GM19455 (cell line): ENCODE measurements at regions not wholly inside any gene's neighbourhood (a gene's known extent, or its start where the extent isn't known, plus 50 kb on each side); places are given as distances from the start of the nearest gene placed in this dataset.

Source experiments
- ATAC-seq: cut with Tn5 transposase; IDR thresholded peaks from one replicate; pipeline ENCODE4 v1.9.1; 2021; ENCODE audit not compliant: unreplicated experiment

DNA sequence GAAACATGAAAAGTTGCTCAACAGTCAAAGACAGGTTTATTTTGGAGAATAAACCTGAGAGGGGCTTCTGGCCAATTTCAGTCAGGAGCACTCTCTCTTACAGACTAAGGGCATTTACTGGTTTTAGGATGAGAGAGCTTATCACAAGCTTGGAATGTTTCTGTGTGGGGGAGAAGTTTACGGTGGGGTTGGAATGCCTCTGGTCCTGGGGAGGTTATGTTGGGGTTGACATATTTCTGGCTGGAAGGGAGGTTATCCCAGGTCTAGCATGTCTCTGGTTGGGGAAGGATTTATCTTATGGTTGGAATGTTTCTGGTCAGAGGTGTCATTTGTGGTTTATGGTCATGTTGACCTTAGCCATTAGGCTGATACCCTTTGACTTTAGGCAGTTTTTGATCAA lies 1867.3 kb downstream of the EFNA5 start:
- ATAC-seq, result no peak

DNA sequence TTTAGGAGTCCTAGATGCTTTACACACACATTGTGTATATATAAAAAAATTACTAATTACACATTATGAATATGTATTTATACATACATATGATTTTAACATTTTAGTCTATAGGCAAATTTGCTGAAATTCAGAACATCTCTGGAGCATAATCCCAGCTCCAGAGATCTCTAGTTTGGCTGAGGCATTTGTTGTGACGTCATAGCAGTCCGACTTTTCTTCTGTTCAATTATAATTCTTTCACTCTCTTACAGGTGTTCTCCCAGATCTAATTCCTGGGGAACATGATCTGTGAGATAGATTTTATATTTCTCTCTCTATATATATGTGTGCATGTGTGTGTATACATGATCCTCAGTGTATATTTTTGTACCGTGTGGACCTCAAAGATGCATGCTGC lies 1876.2 kb downstream of the EFNA5 start:
- ATAC-seq, result no peak

DNA sequence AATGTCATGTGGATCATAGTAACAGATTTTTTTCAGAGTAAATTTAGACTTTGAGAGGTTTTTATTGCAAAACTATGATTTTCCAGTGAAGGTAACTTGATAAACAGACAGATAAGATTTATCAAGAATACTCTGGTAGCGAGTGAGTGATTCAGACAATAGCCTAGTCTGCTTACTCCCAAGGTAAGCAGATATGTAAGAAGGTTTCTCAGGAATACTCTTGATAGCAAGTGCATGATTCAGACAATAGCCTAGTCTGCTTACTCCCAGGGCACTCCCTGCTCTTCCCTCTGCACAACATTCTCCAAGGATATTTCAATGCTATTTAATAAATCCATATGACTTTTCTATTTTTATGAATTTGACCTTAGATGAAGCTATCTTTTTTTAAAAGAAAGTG lies 1881.5 kb downstream of the EFNA5 start:
- no peak for ATAC-seq

DNA sequence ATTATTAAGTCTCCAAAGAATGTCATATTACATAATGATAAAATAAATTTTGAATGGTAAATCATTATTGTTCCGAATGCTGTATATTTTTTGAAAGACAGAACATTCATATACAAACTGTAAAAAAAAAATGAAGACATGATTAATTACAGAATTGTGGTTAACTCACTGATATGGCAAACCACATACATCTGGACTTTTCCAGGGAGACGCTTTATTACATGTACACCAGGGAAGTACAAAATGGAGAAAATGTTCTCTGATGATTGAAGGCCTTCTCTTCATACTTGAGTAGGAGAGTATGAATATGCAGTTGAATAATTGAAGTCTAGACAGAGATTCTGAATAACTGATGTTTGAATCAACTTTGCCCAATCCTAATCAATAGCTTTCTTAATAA lies 1886.9 kb downstream of the EFNA5 start:
- ATAC-seq, result no peak

DNA sequence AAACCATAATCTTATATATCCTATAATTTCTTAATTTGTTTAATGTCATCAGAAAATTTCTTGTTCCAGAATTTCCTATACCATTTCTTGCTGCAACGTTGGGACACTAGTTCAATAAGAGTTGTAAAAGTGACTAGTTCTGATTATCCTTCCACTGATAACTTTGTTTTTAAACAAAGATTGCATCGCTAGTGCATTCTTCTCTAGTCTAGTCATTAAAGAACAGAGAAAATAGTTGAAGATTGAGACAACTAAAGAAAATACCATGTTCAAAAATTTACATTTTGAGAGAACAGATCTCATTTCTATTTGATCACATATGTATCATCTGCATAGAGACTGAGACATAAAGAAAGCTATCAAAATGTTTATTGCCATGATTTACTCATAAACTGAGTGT lies 1888.2 kb downstream of the EFNA5 start:
- no peak for ATAC-seq

DNA sequence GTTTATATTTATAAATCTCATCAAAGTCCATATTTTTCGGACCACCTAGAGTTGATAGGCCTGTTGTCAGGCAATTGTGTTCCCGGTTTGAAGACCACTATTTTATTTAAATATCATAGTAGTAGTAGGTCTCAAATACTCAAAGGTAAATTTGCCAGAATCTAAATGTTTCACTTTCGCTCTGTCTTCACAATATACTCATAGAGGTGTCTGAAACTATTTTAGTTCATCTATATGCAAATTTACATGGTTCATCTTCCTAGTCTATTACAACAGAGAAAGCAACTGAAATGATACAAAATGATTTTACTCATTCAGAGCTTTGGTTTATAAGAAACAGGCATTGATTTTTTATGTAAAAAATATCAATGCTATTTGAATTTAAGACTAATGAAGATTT lies 1897.5 kb downstream of the EFNA5 start:
- no peak for ATAC-seq

DNA sequence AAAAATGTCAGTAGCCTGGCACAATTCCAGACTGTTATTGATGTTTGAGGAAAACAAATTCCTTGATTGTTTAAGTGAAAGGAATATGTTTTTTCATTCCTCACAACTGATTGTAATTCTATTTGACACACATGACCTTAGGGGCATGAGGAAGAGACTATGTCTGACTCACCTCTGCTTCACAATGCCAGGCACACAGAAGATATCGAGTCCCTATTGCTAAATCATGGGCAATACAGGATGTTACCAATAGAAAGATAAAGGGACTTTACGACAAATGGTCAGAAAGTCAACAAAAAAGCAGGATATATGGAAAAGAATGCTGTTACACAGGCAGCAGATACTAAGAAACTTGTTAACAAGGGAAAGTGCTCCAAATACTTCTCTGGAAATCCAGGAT lies 1903.5 kb downstream of the EFNA5 start:
- ATAC-seq, result no peak

DNA sequence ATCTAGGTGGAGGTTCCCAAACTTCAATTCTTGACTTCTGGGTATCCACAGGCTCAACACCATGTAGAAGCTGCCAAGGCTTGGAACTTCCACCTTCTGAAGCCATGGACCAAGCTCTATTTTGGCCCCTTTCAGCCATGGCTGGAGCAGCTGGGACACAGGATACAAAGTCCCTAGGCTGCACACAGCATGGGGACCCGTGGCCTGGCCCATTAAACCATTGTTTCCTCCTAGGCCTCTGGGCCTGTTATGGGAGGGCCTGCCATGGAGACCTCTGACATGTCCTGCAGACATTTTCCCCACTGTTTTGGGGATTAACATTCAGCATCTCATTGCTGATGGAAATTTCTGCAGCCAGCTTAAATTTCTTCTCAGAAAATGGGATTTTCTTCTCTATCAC lies 1908.0 kb downstream of the EFNA5 start:
- no peak for ATAC-seq

DNA sequence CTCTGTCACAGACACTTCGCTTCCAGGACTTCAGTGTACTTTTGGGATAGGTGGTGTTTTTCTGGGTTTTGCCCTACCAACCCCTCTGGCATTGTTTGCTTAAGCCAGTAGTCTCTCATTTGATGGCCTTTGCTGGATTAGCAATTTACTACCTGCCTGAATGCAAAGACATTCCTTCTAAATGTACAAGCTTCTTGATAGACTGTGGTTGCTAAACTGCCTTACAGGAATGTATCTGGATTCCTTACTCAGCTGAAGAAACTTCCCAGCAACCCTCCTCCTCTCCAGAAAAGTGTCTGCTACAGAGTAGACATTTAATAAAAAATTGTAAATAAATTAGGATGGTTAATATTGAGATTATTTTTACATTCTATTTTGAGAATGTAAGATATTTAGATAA lies 1916.7 kb downstream of the EFNA5 start:
- ATAC-seq, result no peak

DNA sequence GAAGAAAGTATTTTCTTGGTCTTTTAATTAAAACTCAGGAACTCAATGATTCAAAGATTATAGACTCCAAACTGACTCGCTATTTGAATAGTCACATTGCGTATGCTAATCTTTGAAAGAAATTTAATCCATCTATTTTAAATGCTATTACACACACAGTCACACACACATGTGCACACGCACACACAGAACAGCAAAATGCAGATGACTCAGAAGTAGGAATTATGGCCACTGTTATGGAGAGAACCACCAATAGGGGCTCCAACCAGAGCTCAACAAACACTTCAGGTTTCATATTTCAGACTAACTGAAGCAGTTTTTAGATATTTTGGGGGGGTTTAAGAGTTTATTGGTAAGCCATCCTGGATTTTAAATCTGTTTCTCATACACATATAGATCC lies 1917.9 kb downstream of the EFNA5 start:
- ATAC-seq, result no peak

DNA sequence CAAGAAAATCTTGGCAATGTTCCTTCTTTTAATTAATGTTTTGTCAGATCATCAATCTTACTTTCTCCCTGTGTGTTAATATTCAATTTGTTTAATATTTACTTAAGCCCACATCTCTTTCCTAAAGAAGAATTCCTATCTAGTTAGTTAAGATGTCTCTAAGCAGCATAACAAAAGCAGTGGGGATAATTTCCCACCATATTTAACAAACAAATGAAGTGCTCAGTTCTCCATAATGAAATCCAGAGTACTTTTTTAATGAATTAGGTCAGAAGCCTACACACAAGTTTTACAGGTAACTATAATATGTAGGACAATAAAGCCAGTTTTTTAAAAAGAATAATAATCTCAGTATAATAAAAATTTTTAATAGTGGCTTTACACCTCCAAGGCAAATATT lies 1918.8 kb downstream of the EFNA5 start:
- ATAC-seq, result no peak

DNA sequence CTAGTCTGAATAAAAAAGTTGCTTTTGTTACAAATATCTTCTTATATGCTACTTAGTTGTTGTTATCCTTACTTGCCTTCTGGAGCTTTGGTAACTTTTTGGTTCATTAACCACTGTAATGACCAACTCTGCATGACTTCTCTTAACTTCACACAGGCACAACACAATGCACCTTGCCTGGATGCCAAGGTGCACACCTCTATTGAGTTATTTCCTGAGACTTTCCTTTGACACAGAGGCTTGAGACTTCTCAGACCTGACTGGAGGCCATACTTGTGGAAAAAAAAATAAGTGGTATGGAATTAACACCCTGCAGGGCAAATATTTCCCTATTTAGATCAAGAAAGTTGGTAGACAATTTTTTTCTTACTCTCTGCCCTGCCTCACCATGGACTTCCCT lies 1925.6 kb downstream of the EFNA5 start:
- ATAC-seq, result no peak

DNA sequence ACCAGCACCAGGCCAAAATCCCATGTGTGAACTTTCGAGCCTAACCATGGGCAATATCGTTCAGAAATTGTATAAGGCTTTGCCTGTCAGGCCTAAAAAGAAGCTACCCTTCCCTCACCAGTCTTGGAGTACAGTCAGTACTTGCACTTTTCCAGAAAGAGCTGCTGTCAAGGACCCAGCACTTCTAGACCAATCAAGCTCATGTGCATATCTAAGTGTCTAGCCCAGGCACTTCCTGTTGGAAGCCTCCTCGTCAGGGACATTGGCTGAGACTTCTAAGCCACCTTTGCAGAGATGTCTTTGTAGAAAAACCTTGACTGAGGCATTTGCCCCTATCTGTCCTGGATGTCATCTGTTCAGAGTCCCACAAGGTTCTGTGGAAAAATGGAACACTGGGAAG lies 1930.5 kb downstream of the EFNA5 start:
- no peak for ATAC-seq

DNA sequence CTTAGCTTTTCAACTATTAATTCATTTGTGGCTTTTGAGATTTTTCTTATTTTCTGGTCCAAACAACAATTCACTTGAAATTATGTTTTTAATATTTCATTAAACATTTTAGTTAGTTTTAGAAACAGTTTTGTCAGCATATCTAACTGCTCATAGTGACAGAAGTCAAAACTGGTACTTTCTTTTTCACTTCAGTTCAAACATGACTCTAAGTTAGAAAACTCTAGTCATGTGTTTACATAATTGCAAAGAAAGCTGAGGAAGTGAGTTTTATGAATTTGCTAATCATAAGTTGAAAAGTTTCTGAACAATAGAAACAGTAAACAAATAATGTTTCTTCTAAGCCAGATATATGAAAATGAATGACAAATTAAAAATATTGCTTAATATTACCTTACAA lies 1931.0 kb downstream of the EFNA5 start:
- ATAC-seq, result no peak

DNA sequence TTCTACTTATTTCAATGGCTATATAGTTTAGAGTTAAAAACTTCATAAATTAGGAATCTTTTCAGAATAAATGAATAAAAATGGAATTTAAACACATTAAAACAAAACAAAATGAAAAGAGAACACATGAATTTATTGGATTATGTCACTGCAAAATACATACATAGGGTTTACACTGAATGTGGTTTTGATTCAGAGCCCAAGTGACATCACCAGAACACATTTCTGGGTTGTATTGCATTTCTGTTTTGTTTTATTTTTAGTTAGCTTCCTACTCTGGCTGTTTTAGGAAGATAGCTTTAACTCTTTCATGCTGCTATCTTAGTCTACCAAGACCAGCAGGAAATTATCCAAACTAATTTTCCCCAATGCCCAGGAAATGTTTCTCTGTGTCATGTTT lies 1935.0 kb downstream of the EFNA5 start:
- no peak for ATAC-seq

DNA sequence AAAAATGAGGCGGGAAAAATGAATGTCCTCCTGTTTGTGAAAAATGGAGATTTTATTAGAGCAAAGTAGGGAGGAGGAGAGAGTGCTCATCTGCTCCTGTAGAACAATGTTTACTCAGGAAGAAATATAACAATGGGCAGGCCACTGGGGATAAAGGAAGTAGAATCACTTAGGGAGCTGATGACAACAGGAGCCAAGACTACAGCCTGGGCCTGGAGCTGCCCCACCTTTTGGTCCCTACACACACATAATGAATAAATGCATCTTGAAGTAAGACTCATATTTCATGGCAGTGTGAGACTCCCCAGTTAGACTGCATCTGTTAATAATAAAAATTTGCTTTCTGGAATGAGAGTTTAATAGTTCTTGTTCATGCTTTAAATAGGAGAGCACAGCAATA lies 1939.8 kb downstream of the EFNA5 start:
- no peak for ATAC-seq

DNA sequence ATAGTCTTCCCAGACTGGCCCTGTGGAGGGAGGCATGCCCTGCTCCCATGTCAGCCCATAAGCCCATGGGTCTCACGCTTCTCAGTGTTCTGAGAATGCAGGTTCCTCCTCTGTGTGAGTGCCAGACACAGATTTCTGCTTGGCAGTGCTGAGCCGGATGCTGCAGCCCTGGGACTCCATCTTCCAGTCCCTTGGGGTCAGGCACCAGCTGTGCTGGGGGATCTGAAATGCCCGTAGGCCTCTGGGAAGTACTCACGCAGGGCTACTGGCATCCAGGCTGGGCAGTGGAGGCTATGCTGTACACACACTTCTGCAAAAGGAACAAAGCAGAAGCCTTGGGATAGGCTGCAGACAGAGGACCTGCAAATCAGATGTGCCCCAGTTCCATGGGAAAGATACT lies 1944.6 kb downstream of the EFNA5 start:
- no peak for ATAC-seq

DNA sequence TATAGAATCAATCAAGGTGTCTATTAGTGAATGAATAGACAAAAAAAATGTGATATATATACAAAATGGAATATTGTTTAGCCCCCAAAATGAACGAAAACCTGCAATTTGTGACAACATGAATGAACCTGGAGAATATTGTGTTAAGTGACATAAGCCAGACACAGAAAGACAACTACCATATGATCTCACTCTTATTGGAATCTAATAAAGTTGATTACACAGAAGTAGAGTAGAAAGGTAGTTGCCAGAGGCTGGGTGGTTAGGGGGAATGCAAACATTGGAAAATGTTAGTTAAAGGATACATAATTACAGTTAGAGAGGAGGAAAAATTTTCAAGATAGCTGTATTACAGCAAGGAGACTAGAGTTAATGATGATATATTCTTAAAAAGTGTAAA lies 1962.3 kb downstream of the EFNA5 start:
- ATAC-seq, result no peak

DNA sequence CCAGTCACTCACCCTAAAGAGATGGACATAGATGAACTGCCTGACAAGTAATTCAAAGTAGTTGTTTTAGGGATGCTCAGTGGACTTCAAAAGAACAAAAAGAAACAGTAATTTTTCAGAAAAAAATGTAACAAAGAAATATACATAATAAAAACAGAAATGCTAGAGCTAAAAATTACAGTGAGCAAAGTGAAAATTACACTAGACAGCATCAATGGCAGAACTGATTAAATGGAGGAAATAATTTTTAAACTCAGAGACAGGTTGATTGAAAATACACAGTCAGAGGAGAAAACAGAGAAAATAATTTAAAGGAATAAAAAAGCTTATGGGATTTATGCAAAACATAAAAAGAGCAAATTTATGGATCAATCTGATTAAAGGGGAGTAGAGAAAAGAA lies 1968.4 kb downstream of the EFNA5 start:
- no peak for ATAC-seq

DNA sequence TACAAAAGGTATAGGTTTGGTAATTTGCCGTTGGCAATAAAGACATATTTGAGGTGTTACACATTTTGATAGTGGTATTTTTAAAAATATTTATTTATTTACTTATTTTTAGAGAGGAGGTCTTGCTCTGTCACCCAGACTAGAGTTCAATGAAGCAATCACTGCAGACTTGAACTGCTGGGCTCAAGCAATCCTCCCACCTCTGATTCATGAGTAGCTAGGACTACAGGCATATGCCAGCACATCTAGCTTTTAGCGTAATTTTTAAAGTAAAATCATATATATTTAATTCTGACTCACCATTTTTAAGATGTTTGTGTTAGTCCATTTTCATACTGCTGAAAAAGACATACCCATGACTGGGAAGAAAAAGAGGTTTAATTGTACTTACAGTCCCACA lies 1974.3 kb downstream of the EFNA5 start:
- no peak for ATAC-seq

DNA sequence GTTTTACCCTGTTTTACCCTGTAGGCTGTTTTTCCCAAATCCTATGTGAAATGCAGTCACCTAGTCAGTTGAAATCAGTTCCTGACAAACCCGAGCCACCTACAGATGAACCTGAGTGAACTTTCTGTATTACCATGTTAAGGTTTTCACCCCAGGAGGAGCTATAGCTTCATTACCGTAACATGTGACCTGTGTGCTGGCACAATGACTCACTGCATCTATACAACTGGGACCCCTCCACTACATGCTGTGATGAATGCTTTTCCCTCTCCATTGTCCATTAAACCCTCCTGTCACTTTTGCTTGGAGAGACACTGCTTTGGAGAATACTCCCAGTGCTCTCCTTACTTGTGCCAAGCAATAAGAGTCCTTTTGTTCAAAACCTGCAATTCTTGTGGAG lies 1974.8 kb downstream of the EFNA5 start:
- ATAC-seq, result no peak

DNA sequence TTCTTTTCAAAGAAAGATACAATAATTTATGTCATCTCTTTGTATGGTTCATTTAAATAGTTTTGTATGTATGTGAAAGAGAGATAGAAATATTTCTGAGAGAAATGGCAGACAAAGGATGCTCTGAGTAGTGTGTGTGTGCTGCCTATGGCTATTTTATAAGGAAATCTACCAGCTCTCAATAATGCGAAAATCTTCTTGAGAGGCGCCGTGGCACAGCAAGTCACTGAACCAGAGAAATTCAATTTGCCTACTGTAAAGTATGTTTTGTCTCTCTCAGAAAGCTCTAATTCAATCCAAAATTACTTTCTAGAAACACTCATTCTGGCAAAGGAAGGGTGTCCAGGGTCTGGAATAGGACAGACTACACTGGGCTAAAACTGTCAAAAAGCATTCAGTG lies 1981.1 kb downstream of the EFNA5 start:
- ATAC-seq, result no peak

DNA sequence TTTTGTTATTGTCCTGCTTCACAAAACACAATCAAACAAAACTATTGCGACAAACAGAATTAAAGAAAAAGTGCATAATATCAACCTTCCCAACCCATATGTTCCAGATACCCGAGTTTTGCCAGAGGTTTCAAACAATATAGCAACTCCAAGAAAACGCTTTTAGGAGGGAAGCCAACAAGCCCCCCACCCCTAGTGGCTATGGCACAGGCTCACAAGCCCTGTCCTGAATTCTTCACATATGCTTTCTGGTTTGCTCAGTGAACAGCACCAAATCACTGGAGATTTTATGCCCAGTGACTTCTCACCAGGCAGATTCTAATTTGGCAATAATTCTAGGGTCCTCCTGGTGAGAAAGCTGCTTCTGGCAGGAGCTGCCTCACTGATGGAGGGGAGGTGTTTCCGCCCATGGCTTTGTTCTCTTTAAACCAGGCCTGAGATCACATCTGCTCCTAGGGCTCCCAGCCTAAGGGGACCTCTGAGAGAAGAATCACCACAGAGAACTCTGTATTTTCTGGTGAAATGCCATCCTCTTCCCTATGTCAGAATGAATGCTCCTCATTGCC lies 1982.4 kb downstream of the EFNA5 start:
- ATAC-seq, result no peak

DNA sequence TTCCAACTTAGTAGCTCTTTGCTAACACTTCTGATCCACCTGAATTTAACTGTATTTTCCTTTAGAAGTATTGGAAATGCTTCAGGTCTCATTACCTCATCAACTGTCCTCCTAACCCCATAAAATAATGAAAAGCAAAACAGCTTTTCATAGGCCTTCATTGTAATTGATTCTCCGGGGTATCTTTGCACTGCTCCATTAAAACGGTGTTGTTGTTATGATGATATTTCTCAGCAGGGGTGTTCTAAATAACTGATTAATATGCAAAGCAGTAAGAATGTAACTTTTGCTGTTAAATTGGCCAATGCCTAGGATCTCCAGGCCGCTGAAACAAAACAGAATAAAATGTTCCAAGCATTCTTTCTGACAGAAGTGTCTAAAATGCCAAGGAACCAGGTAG lies 1983.2 kb downstream of the EFNA5 start:
- ATAC-seq, result no peak
